Astrocyte (in vitro differentiated cells and primary cell): ENCODE measurements at regions not wholly inside any gene's neighbourhood (a gene's known extent, or its start where the extent isn't known, plus 50 kb on each side); places are given as distances from the start of the nearest gene placed in this dataset.

Experiments
- DNase-seq: peaks from one replicate; pipeline ENCODE4 v3.0.0-alpha.2; 2010; ENCODE audit warnings: low read depth
- FAIRE-seq: peaks from 2 replicates; lab custom pipeline; 2011; peaks lifted over from hg19 to GRCh38; lab: Jason Lieb, UNC
- H2AFZ ChIP-seq: 2 replicates; pipeline ENCODE4 v1.6.0; 2012; ENCODE audit warnings: low read depth, low read length, inconsistent platforms
- H3K27ac ChIP-seq: 2 replicates; pipeline ENCODE4 v1.5.1; 2011; ENCODE audit warnings: low read depth, low read length, inconsistent platforms
- H3K27me3 ChIP-seq: 2 replicates; pipeline ENCODE4 v1.6.0; 2011; ENCODE audit warnings: low read length, inconsistent platforms; ENCODE audit not compliant: insufficient read depth
- H3K36me3 ChIP-seq: 2 replicates; pipeline ENCODE4 v1.5.1; 2011; ENCODE audit warnings: low read length, inconsistent platforms; ENCODE audit not compliant: insufficient read depth
- H3K4me1 ChIP-seq: 2 replicates; pipeline ENCODE4 v1.5.1; 2011; ENCODE audit warnings: low read length, inconsistent platforms; ENCODE audit not compliant: insufficient read depth
- H3K4me2 ChIP-seq: 2 replicates; pipeline ENCODE4 v1.6.0; 2012; ENCODE audit warnings: low read length, inconsistent platforms
- H3K4me3 ChIP-seq: 2 replicates; pipeline ENCODE4 v1.5.1; 2011; ENCODE audit warnings: low read depth, mild to moderate bottlenecking, low read length, inconsistent platforms; ENCODE audit not compliant: insufficient read depth
- H3K79me2 ChIP-seq: 2 replicates; pipeline ENCODE4 v1.6.0; 2012; ENCODE audit warnings: mild to moderate bottlenecking, low read length, inconsistent platforms; ENCODE audit not compliant: insufficient read depth
- H3K9ac ChIP-seq: 2 replicates; pipeline ENCODE4 v1.6.0; 2012; ENCODE audit warnings: mild to moderate bottlenecking, low read length, inconsistent platforms
- H3K9me3 ChIP-seq: 2 replicates; pipeline ENCODE4 v1.5.1; 2012; ENCODE audit warnings: low read depth, mild to moderate bottlenecking, low read length, inconsistent platforms; ENCODE audit not compliant: insufficient read depth
- H4K20me1 ChIP-seq: 2 replicates; pipeline ENCODE4 v1.6.0; 2012; ENCODE audit warnings: low read length, inconsistent platforms; ENCODE audit not compliant: insufficient read depth
- H3K27ac Mint-ChIP-seq: one replicate; pipeline ENCODE4 v1.8.0; 2021; ENCODE audit warnings: mild to moderate bottlenecking, mixed read lengths; ENCODE audit not compliant: unreplicated experiment
- H3K27me3 Mint-ChIP-seq: one replicate; pipeline ENCODE4 v1.8.0; 2021; ENCODE audit warnings: low read depth, mixed read lengths; ENCODE audit not compliant: unreplicated experiment
- H3K36me3 Mint-ChIP-seq: one replicate; pipeline ENCODE4 v1.8.0; 2021; ENCODE audit warnings: low read depth, mixed read lengths; ENCODE audit not compliant: unreplicated experiment
- H3K4me1 Mint-ChIP-seq: one replicate; pipeline ENCODE4 v1.8.0; 2021; ENCODE audit warnings: low read depth, mixed read lengths; ENCODE audit not compliant: unreplicated experiment
- H3K4me3 Mint-ChIP-seq: one replicate; pipeline ENCODE4 v1.8.0; 2021; ENCODE audit warnings: mild to moderate bottlenecking, moderate library complexity, mixed read lengths; ENCODE audit not compliant: unreplicated experiment
- H3K9me3 Mint-ChIP-seq: one replicate; pipeline ENCODE4 v1.8.0; 2021; ENCODE audit warnings: mild to moderate bottlenecking, mixed read lengths; ENCODE audit not compliant: unreplicated experiment
- CTCF ChIP-seq: IDR thresholded peaks from 2 replicates; pipeline ENCODE4 v1.5.1; 2011; ENCODE audit warnings: low read depth, mild to moderate bottlenecking, inconsistent platforms, low read length, moderate library complexity; ENCODE audit not compliant: insufficient read depth
- EZH2 ChIP-seq: IDR thresholded peaks from 2 replicates; pipeline ENCODE4 v1.6.1; 2012; ENCODE audit warnings: mild to moderate bottlenecking, low read length, inconsistent platforms; ENCODE audit not compliant: insufficient read depth

DNA sequence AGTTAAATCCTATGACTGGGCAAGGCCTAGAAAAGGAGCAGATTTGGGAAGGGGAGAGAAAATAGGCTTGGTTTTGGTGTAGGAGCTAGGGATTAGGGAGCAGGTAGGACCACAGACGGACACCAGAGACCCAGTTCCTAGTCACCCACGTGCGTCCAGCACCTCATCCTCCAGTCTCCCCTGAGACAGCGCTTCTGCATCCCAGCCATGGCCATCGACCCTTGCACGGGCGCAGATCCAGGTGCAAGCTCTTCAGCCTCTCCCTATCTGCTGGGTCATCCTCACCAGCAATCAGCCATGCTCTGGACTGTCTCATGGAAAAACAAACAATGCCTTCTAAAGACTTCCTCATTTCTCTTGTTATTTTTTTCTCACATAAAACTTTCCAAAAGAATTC lies 246.8 kb upstream of the RAB6C start:
- no peaks in the 10 kb centered on the region for H3K4me1 Mint-ChIP-seq
- TF ChIP-seq EZH2 (no peak), CTCF (no peak)
- no peaks in the 10 kb centered on the region for H3K36me3 Mint-ChIP-seq
- Histone ChIP-seq H3K4me2 (no peak overlapping the region), H2AFZ (no peak overlapping the region), H3K36me3 (no peaks in the 10 kb centered on the region), H3K4me1 (no peaks in the 10 kb centered on the region), H3K9me3 (peaks cover 11% of the 10 kb centered on the region), H3K27me3 (no peaks in the 10 kb centered on the region), H3K9ac (no peak overlapping the region), H3K79me2 (no peaks in the 10 kb centered on the region), H4K20me1 (no peaks in the 10 kb centered on the region), H3K27ac (no peak overlapping the region), H3K4me3 (no peak overlapping the region)
- DNase-seq, result no peak
- no peak overlapping the region for H3K27ac Mint-ChIP-seq
- no peak overlapping the region for H3K4me3 Mint-ChIP-seq
- peaks cover 3% of the 10 kb centered on the region for H3K27me3 Mint-ChIP-seq
- no peaks in the 10 kb centered on the region for H3K9me3 Mint-ChIP-seq
- FAIRE-seq, result no peak

DNA sequence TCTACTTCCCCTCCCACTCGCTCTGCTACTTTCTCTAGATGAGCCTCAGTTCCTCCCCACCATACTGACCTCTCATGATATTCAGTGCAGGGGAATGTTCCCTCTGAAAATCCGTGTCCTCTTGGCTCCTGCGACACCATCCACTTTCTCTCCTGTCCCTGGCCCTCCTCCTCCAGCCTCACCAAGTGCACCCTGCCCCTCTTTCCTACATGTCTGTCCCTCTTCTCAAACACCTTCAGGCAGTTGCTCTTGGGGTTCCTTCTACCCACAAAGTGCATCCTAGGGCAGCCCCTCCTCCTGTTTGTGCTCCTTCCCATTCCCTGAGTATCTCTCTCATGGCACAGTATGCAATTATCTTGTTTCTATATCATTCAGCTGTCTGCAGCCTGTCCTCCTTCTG lies 246.4 kb upstream of the RAB6C start:
- Mint-ChIP-seq H3K4me3 (no peak overlapping the region), H3K27ac (no peak overlapping the region), H3K9me3 (no peaks in the 10 kb centered on the region), H3K27me3 (peaks cover 3% of the 10 kb centered on the region), H3K4me1 (no peaks in the 10 kb centered on the region), H3K36me3 (no peaks in the 10 kb centered on the region)
- Histone ChIP-seq H3K27me3 (no peaks in the 10 kb centered on the region), H3K9ac (no peak overlapping the region), H3K79me2 (no peaks in the 10 kb centered on the region), H3K4me3 (no peak overlapping the region), H3K27ac (no peak overlapping the region), H3K36me3 (no peaks in the 10 kb centered on the region), H2AFZ (no peak overlapping the region), H3K4me2 (no peak overlapping the region), H4K20me1 (no peaks in the 10 kb centered on the region), H3K4me1 (no peaks in the 10 kb centered on the region), H3K9me3 (peaks cover 11% of the 10 kb centered on the region)
- DNase-seq (no peak), FAIRE-seq (no peak)
- no peak for TF ChIP-seq CTCF
- TF ChIP-seq EZH2, result no peak

DNA sequence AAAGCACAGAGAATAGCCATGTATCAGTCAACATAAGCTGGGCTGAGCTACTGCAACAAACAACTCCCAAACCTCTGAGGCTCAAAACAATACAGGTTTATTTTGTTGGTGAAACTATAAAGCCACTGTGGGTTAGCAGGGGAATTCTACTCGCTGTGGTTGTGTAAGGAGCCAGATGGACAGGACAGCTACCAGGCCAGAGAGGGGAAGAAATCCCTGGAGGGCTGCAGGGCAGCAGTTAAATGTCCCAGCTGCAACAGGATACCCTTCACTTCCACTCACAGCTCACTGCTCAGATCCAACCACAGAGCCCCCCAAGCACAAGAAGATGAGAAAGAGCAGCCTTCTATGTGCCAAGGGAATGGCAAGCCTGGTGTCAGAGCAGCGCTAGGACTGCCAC lies 245.9 kb upstream of the RAB6C start:
- no peaks in the 10 kb centered on the region for H3K27me3 ChIP-seq
- no peaks in the 10 kb centered on the region for H3K4me1 ChIP-seq
- H4K20me1 ChIP-seq, result no peaks in the 10 kb centered on the region
- no peak for TF ChIP-seq EZH2
- TF ChIP-seq CTCF, result no peak
- no peak overlapping the region for H3K4me3 ChIP-seq
- Mint-ChIP-seq H3K4me3 (no peak overlapping the region), H3K27ac (no peak overlapping the region), H3K4me1 (no peaks in the 10 kb centered on the region), H3K27me3 (peaks cover 9% of the 10 kb centered on the region), H3K9me3 (no peaks in the 10 kb centered on the region), H3K36me3 (no peaks in the 10 kb centered on the region)
- H3K36me3 ChIP-seq, result no peaks in the 10 kb centered on the region
- no peak overlapping the region for H3K9ac ChIP-seq
- H3K27ac ChIP-seq, result no peak overlapping the region
- peaks cover 11% of the 10 kb centered on the region for H3K9me3 ChIP-seq
- FAIRE-seq, result no peak
- no peak overlapping the region for H3K4me2 ChIP-seq
- no peaks in the 10 kb centered on the region for H3K79me2 ChIP-seq
- DNase-seq, result no peak
- H2AFZ ChIP-seq, result no peak overlapping the region
